HL-60 (cell line): ENCODE measurements at regions not wholly inside any gene's neighbourhood (a gene's known extent, or its start where the extent isn't known, plus 50 kb on each side); places are given as distances from the start of the nearest gene placed in this dataset.

ENCODE experiments used
- GABPA ChIP-seq: IDR thresholded peaks from 2 replicates; pipeline ENCODE4 v1.6.1; 2012; ENCODE audit warnings: low read depth
- TF ChIP-seq, protein P1 (sequence below): IDR thresholded peaks from one replicate; pipeline ENCODE4 v1.5.1; 2011; ENCODE audit warnings: low read length, control low read depth, inconsistent platforms; ENCODE audit not compliant: insufficient read depth

- TF ChIP-seq, protein P1, sequence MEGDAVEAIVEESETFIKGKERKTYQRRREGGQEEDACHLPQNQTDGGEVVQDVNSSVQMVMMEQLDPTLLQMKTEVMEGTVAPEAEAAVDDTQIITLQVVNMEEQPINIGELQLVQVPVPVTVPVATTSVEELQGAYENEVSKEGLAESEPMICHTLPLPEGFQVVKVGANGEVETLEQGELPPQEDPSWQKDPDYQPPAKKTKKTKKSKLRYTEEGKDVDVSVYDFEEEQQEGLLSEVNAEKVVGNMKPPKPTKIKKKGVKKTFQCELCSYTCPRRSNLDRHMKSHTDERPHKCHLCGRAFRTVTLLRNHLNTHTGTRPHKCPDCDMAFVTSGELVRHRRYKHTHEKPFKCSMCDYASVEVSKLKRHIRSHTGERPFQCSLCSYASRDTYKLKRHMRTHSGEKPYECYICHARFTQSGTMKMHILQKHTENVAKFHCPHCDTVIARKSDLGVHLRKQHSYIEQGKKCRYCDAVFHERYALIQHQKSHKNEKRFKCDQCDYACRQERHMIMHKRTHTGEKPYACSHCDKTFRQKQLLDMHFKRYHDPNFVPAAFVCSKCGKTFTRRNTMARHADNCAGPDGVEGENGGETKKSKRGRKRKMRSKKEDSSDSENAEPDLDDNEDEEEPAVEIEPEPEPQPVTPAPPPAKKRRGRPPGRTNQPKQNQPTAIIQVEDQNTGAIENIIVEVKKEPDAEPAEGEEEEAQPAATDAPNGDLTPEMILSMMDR = no peak
- TF ChIP-seq GABPA = no peak
These were observed 161.2 kb downstream of the SNX18 start for GRCh38 chr5:54678737-54679136.
